Skin of body (tissue), 1 donor: ENCODE measurements at regions not wholly inside any gene's neighbourhood (a gene's known extent, or its start where the extent isn't known, plus 50 kb on each side); places are given as distances from the start of the nearest gene placed in this dataset.
"Not testable (repeated sequence)": the region's sequence is repeated elsewhere in the genome, so short reads cannot be mapped to it uniquely, and the experiment has no call there.

Experiments
- DNase-seq: peaks from one replicate; lab custom pipeline; 2025; lab: John Stamatoyannopoulos, UW

- DNase-seq, result no peak
Measured at GRCh38 chr2:122061206-122061605, 305.8 kb downstream of the TSN start.

GRCh38 chr2:122061831-122062230, 306.4 kb downstream of the TSN start:
- no peak for DNase-seq

GRCh38 chr2:122062506-122062905, 307.1 kb downstream of the TSN start:
- DNase-seq, result no peak

- DNase-seq, result no peak
Measured at GRCh38 chr2:122063716-122064115, 308.3 kb downstream of the TSN start.

- no peak for DNase-seq
Measured at GRCh38 chr2:122070241-122070731, 314.8 kb downstream of the TSN start.

GRCh38 chr2:122072666-122073065, 317.2 kb downstream of the TSN start:
- no peak for DNase-seq

GRCh38 chr2:122074201-122074600, 318.8 kb downstream of the TSN start:
- no peak for DNase-seq

GRCh38 chr2:122075381-122075780, 319.9 kb downstream of the TSN start:
- DNase-seq, result no peak

GRCh38 chr2:122077114-122077513, 321.7 kb downstream of the TSN start:
- DNase-seq, result no peak

- DNase-seq, result no peak
Measured at GRCh38 chr2:122077771-122078170, 322.3 kb downstream of the TSN start.

- no peak for DNase-seq
Measured at GRCh38 chr2:122078451-122078850, 323.0 kb downstream of the TSN start.

- no peak for DNase-seq
Measured at GRCh38 chr2:122079844-122080243, 324.4 kb downstream of the TSN start.

GRCh38 chr2:122080316-122080715, 324.9 kb downstream of the TSN start:
- DNase-seq, result no peak

- no peak for DNase-seq
Measured at GRCh38 chr2:122080871-122081270, 325.4 kb downstream of the TSN start.

- no peak for DNase-seq
Measured at GRCh38 chr2:122081751-122082150, 326.3 kb downstream of the TSN start.

GRCh38 chr2:122083256-122084048, 328.0 kb downstream of the TSN start:
- no peak for DNase-seq

- DNase-seq, result not testable (repeated sequence)
Measured at GRCh38 chr2:122085672-122086071, 330.2 kb downstream of the TSN start.

- no peak for DNase-seq
Measured at GRCh38 chr2:122094557-122094956, 339.1 kb downstream of the TSN start.

GRCh38 chr2:122096761-122097160, 341.3 kb downstream of the TSN start:
- no peak for DNase-seq

GRCh38 chr2:122098306-122098705, 342.9 kb downstream of the TSN start:
- no peak for DNase-seq

- no peak for DNase-seq
Measured at GRCh38 chr2:122100346-122100745, 344.9 kb downstream of the TSN start.

- no peak for DNase-seq
Measured at GRCh38 chr2:122100756-122101155, 345.3 kb downstream of the TSN start.

- DNase-seq, result no peak
Measured at GRCh38 chr2:122101319-122101718, 345.9 kb downstream of the TSN start.
